K562 (cell line): ENCODE measurements at regions not wholly inside any gene's neighbourhood (a gene's known extent, or its start where the extent isn't known, plus 50 kb on each side); places are given as distances from the start of the nearest gene placed in this dataset.

ENCODE experiments used
- CBFB ChIP-seq: sonication (generic); formaldehyde crosslinking; IDR thresholded peaks from 2 replicates; pipeline ENCODE4 v1.4.0; 2020; ENCODE audit warnings: mild to moderate bottlenecking, missing genetic modification reagents
- CBX2 ChIP-seq: fragments of 200-600 bp; sonication (generic); IDR thresholded peaks from one replicate; pipeline ENCODE4 v1.6.1; 2012; ENCODE audit warnings: mild to moderate bottlenecking, low read length, inconsistent platforms; ENCODE audit not compliant: insufficient read depth, poor library complexity, severe bottlenecking
- CTCF ChIP-seq, 3 experiments: IDR thresholded peaks in 2 of 3; conservative IDR thresholded peaks in 1 of 3; 2 replicates each; pipeline ENCODE4 v1.5.1; 2011 to 2012; ENCODE audit warnings: low read length in 3 of 3, mild to moderate bottlenecking in 3 of 3, control low read depth in 2 of 3, improper control_type of control experiment in 1 of 3, inconsistent platforms in 1 of 3, low read depth in 1 of 3, mixed read lengths in 1 of 3, moderate library complexity in 1 of 3; ENCODE audit not compliant: insufficient read depth in 2 of 3
- E2F1 ChIP-seq: sonication (generic); formaldehyde crosslinking; IDR thresholded peaks from 2 replicates; pipeline ENCODE4 v1.8.1; 2023; ENCODE audit warnings: mild to moderate bottlenecking, missing genetic modification reagents, moderate library complexity
- E2F5 ChIP-seq: sonication (generic); formaldehyde crosslinking; IDR thresholded peaks from 2 replicates; pipeline ENCODE4 v1.8.0; 2022; ENCODE audit warnings: mild to moderate bottlenecking, missing genetic modification reagents
- ETV5 ChIP-seq: sonication (generic); formaldehyde crosslinking; IDR thresholded peaks from 2 replicates; pipeline ENCODE4 v1.4.0; 2020; ENCODE audit warnings: low read depth, mild to moderate bottlenecking, missing genetic modification reagents
- FOXM1 ChIP-seq, 2 experiments: fragments of 450-650 bp in 1 of 2; sonication (generic) in 1 of 2; formaldehyde crosslinking in 1 of 2; IDR thresholded peaks; 2 replicates each; pipeline versions ENCODE4 v1.6.1 to v1.9.0; 2017 to 2022; ENCODE audit warnings: low read depth in 2 of 2, mild to moderate bottlenecking in 2 of 2, missing genetic modification reagents in 1 of 2, moderate library complexity in 1 of 2
- HIVEP1 ChIP-seq: fragments of 250-450 bp; sonication (Bioruptor Pico); IDR thresholded peaks from 2 replicates; pipeline ENCODE4 v1.4.0; 2020; ENCODE audit warnings: mild to moderate bottlenecking
- KAT8 ChIP-seq: fragments of 450-650 bp; IDR thresholded peaks from 2 replicates; pipeline ENCODE4 v1.6.1; 2016; ENCODE audit warnings: low read depth, mild to moderate bottlenecking
- MTA2 ChIP-seq: fragments of 450-650 bp; IDR thresholded peaks from 2 replicates; pipeline ENCODE4 v1.6.1; 2016; ENCODE audit warnings: low read depth
- POLR2A ChIP-seq: fragments of 450-650 bp; conservative IDR thresholded peaks from 2 replicates; pipeline ENCODE4 v1.6.1; 2016
- SREBF2 ChIP-seq: sonication (generic); formaldehyde crosslinking; IDR thresholded peaks from 2 replicates; pipeline ENCODE4 v1.4.0; 2020; ENCODE audit warnings: mild to moderate bottlenecking, missing genetic modification reagents
- TAF1 ChIP-seq: IDR thresholded peaks from 2 replicates; pipeline ENCODE4 v1.6.1; 2011; ENCODE audit warnings: mild to moderate bottlenecking, low read length, moderate library complexity; ENCODE audit not compliant: insufficient read depth, control insufficient read depth, severe bottlenecking; ENCODE audit errors: extremely low read depth

DNA sequence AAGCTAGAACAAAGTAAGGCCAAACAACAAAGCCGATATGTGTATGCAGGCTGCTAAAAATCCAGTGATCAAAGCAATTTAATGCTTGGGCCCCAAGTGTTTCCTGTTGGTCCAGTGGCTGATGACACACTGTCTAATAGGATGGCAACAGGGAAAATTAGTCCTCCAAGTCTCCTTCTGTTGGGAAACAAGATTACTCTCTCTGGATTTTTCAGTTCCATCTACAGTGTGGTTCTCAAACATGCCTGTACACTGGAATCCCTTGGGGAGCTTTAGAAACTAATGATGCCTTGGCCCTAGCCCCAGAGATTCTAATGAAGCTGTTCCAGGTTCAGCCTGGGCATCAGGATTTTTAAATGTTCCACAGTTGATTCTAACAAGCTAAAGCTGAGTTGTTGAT lies 198.7 kb downstream of the AHR start:
- TF ChIP-seq TAF1 (no peak), CTCF (IDR thresholded peaks at IDR 0.05 in 2 of 3, conservative IDR thresholded peaks at IDR 0.05 in 1 of 3; ENCODE audit: insufficient read depth in 2 of 3, low read depth in 1 of 3, low read length in 3 of 3) (no peak), CBX2 (no peak), E2F5 (no peak), E2F1 (CRISPR knock-in tag) (no peak), HIVEP1 (CRISPR knock-in tag) (no peak), CBFB (CRISPR knock-in tag) (no peak), MTA2 (no peak), POLR2A (no peak), KAT8 (no peak), FOXM1 (IDR thresholded peaks at IDR 0.05; ENCODE audit: low read depth) (no peak), FOXM1 (CRISPR knock-in tag; IDR thresholded peaks at IDR 0.05; ENCODE audit: low read depth) (no peak), ETV5 (CRISPR knock-in tag) (no peak), SREBF2 (CRISPR knock-in tag) (no peak)
